Renal cortex interstitium (tissue), 11 donors: ENCODE measurements at regions not wholly inside any gene's neighbourhood (a gene's known extent, or its start where the extent isn't known, plus 50 kb on each side); places are given as distances from the start of the nearest gene placed in this dataset.

Experiments used
- DNase-seq, 11 donors: peaks; one replicate each; pipeline ENCODE4 v3.0.0-alpha.2; 2013; ENCODE audit warnings: low read depth in 9 of 11, low spot score in 4 of 11; ENCODE audit errors: extremely low read depth in 1 of 11

GRCh38 chr15:36331531-36332275, 247.7 kb upstream of the CDIN1 start:
- peak in 3 of 11 donors; percentile 7 to 15 (median 10) for DNase-seq

GRCh38 chr15:36332301-36332700, 247.1 kb upstream of the CDIN1 start:
- DNase-seq = no peak

GRCh38 chr15:36332896-36333295, 246.5 kb upstream of the CDIN1 start:
- no peak for DNase-seq

- no peak for DNase-seq
These were observed 245.4 kb upstream of the CDIN1 start for GRCh38 chr15:36334059-36334458.

GRCh38 chr15:36335224-36335623, 244.2 kb upstream of the CDIN1 start:
- no peak for DNase-seq

GRCh38 chr15:36335659-36336058, 243.8 kb upstream of the CDIN1 start:
- DNase-seq = no peak

GRCh38 chr15:36344887-36345286, 234.5 kb upstream of the CDIN1 start:
- no peak for DNase-seq

- no peak for DNase-seq
These were observed 232.1 kb upstream of the CDIN1 start for GRCh38 chr15:36347272-36347858.

- no peak for DNase-seq
These were observed 223.0 kb upstream of the CDIN1 start for GRCh38 chr15:36356466-36356865.

- peak in 6 of 11 donors; percentile 52 to 77 (median 71) for DNase-seq
These were observed 222.3 kb upstream of the CDIN1 start for GRCh38 chr15:36356978-36357601.

- no peak for DNase-seq
These were observed 221.3 kb upstream of the CDIN1 start for GRCh38 chr15:36358094-36358493.

- DNase-seq = no peak
These were observed 220.9 kb upstream of the CDIN1 start for GRCh38 chr15:36358523-36358922.

GRCh38 chr15:36359286-36359685, 220.1 kb upstream of the CDIN1 start:
- DNase-seq = no peak

GRCh38 chr15:36361351-36361870, 218.0 kb upstream of the CDIN1 start:
- DNase-seq = no peak

- no peak for DNase-seq
These were observed 216.9 kb upstream of the CDIN1 start for GRCh38 chr15:36362509-36362915.

- no peak for DNase-seq
These were observed 216.1 kb upstream of the CDIN1 start for GRCh38 chr15:36363335-36363734.

- no peak for DNase-seq
These were observed 215.0 kb upstream of the CDIN1 start for GRCh38 chr15:36364377-36364776.

GRCh38 chr15:36365963-36366362, 213.5 kb upstream of the CDIN1 start:
- no peak for DNase-seq

GRCh38 chr15:36370051-36370730, 209.2 kb upstream of the CDIN1 start:
- no peak for DNase-seq

- no peak for DNase-seq
These were observed 208.7 kb upstream of the CDIN1 start for GRCh38 chr15:36370731-36371112.
